H1 (cell line): ENCODE measurements at regions not wholly inside any gene's neighbourhood (a gene's known extent, or its start where the extent isn't known, plus 50 kb on each side); places are given as distances from the start of the nearest gene placed in this dataset.

Source experiments
- CTCF ChIA-PET: fragments of 300-600 bp; sonication (Branson Sonifier 250); formaldehyde crosslinking; loops from one replicate; lab custom pipeline; 2021; ENCODE audit not compliant: partially characterized antibody; lab: Charles Lee
- POLR2A ChIA-PET: fragments of 300-600 bp; sonication (Branson Sonifier 250); formaldehyde crosslinking; loops from one replicate; lab custom pipeline; 2021; ENCODE audit warnings: inconsistent platforms; ENCODE audit not compliant: partially characterized antibody; lab: Charles Lee
- DNase-seq, 2 experiments: peaks; one replicate each; pipeline versions ENCODE4 v3.0.0 to v3.0.0-alpha.2; 2010 to 2022; ENCODE audit warnings: low spot score in 2 of 2, low read depth in 1 of 2, mixed read lengths in 1 of 2
- FAIRE-seq: peaks from 2 replicates; lab custom pipeline; 2011; peaks lifted over from hg19 to GRCh38; lab: Jason Lieb, UNC
- H2AFZ ChIP-seq: 2 replicates; pipeline ENCODE4 v1.8.1; 2012; ENCODE audit warnings: low read length, inconsistent platforms
- H2AK5ac ChIP-seq: 2 replicates; pipeline ENCODE4 v1.6.1; 2013; ENCODE audit warnings: low read depth, low read length
- H2BK120ac ChIP-seq: replicated peaks from 2 replicates; pipeline ENCODE3; 2013; ENCODE audit warnings: low read depth, low read length, inconsistent platforms
- H2BK12ac ChIP-seq: 2 replicates; pipeline ENCODE4 v1.6.1; 2013; ENCODE audit warnings: low read depth, low read length
- H2BK15ac ChIP-seq: 2 replicates; pipeline ENCODE4 v1.6.1; 2013; ENCODE audit warnings: low read length
- H2BK20ac ChIP-seq: 2 replicates; pipeline ENCODE4 v1.6.1; 2013; ENCODE audit warnings: low read length
- H2BK5ac ChIP-seq: 2 replicates; pipeline ENCODE4 v1.6.1; 2013; ENCODE audit warnings: low read depth, low read length
- H3K14ac ChIP-seq: 2 replicates; pipeline ENCODE4 v1.6.1; 2013; ENCODE audit warnings: inconsistent platforms; ENCODE audit not compliant: insufficient read length
- H3K18ac ChIP-seq: 2 replicates; pipeline ENCODE4 v1.6.1; 2013; ENCODE audit warnings: low read length; ENCODE audit errors: extremely low read depth
- H3K23ac ChIP-seq: 2 replicates; pipeline ENCODE4 v1.6.1; 2013; ENCODE audit warnings: inconsistent platforms; ENCODE audit not compliant: insufficient read length
- H3K23me2 ChIP-seq: 2 replicates; pipeline ENCODE4 v1.6.1; 2013; ENCODE audit warnings: low read depth, low read length
- H3K27ac ChIP-seq: 2 replicates; pipeline ENCODE4 v1.6.1; 2011; ENCODE audit warnings: low read depth, low read length, inconsistent platforms
- H3K27me3 ChIP-seq, 4 experiments: replicated peaks in 1 of 4; 1 replicate in 1 of 4; 2 replicates in 3 of 4; pipeline versions ENCODE4 v1.6.1 to v1.8.1; 2011 to 2013; ENCODE audit warnings: low read length in 3 of 4, mild to moderate bottlenecking in 3 of 4, inconsistent platforms in 2 of 4, mixed read lengths in 2 of 4, moderate library complexity in 1 of 4; ENCODE audit not compliant: control insufficient read depth in 3 of 4, insufficient read depth in 3 of 4; ENCODE audit errors: extremely low read depth in 1 of 4
- H3K36me3 ChIP-seq, 4 experiments: 2 replicates each; pipeline versions ENCODE4 v1.6.1 to v1.8.1; 2011 to 2013; ENCODE audit warnings: mild to moderate bottlenecking in 4 of 4, low read length in 3 of 4, moderate library complexity in 2 of 4, control low read depth in 1 of 4, inconsistent platforms in 1 of 4; ENCODE audit not compliant: insufficient read depth in 4 of 4, control insufficient read depth in 2 of 4
- H3K4ac ChIP-seq: replicated peaks from 2 replicates; pipeline ENCODE3; 2013; ENCODE audit warnings: low read length, low read depth, mixed read lengths, inconsistent platforms; ENCODE audit not compliant: insufficient read length
- H3K4me1 ChIP-seq, 4 experiments: replicated peaks in 1 of 4; 1 replicate in 1 of 4; 2 replicates in 3 of 4; pipeline versions ENCODE4 v1.6.1 to v1.8.1; 2011 to 2013; ENCODE audit warnings: low read length in 3 of 4, inconsistent platforms in 2 of 4, mixed read lengths in 1 of 4; ENCODE audit not compliant: insufficient read depth in 4 of 4, control insufficient read depth in 3 of 4
- H3K4me2 ChIP-seq, 2 experiments: 2 replicates each; pipeline versions ENCODE4 v1.6.1 to v1.8.1; 2011 to 2013; ENCODE audit warnings: low read depth in 2 of 2, low read length in 2 of 2, control low read depth in 1 of 2, inconsistent platforms in 1 of 2, mild to moderate bottlenecking in 1 of 2; ENCODE audit not compliant: insufficient read depth in 1 of 2
- H3K4me3 ChIP-seq, 4 experiments: fragments of 200-600, 300-600 bp in 1 of 4; sonication (generic), shearing (Covaris generic), sonication (Bioruptor Twin) in 1 of 4; 2 replicates each; pipeline versions ENCODE4 v1.5.1 to v1.8.1; 2011 to 2016; ENCODE audit warnings: low read length in 4 of 4, low read depth in 3 of 4, control low read depth in 2 of 4, inconsistent platforms in 2 of 4, mild to moderate bottlenecking in 2 of 4, mixed read lengths in 1 of 4, moderate library complexity in 1 of 4; ENCODE audit not compliant: insufficient read depth in 2 of 4; ENCODE audit errors: extremely low read depth in 1 of 4
- H3K56ac ChIP-seq: replicated peaks from 2 replicates; pipeline ENCODE3; 2013; ENCODE audit warnings: low read depth, mild to moderate bottlenecking, mixed read lengths, low read length, inconsistent platforms; ENCODE audit not compliant: insufficient read length
- H3K79me1 ChIP-seq: 2 replicates; pipeline ENCODE4 v1.6.1; 2013; ENCODE audit warnings: low read depth, low read length, control low read depth
- H3K79me2 ChIP-seq, 2 experiments: 2 replicates each; pipeline versions ENCODE4 v1.6.1 to v1.8.1; 2012 to 2013; ENCODE audit warnings: low read length in 2 of 2, mild to moderate bottlenecking in 2 of 2, inconsistent platforms in 1 of 2; ENCODE audit not compliant: insufficient read depth in 2 of 2, control insufficient read depth in 1 of 2
- H3K9ac ChIP-seq, 4 experiments: replicated peaks in 1 of 4; 1 replicate in 1 of 4; 2 replicates in 3 of 4; pipeline versions ENCODE4 v1.6.1 to v1.8.1; 2011 to 2013; ENCODE audit warnings: low read depth in 3 of 4, low read length in 3 of 4, control low read depth in 2 of 4, mild to moderate bottlenecking in 2 of 4, moderate library complexity in 2 of 4, inconsistent platforms in 1 of 4; ENCODE audit errors: extremely low read depth in 1 of 4
- H3K9me3 ChIP-seq, 2 experiments: 2 replicates each; pipeline versions ENCODE4 v1.6.1 to v1.8.1; 2012 to 2013; ENCODE audit warnings: mild to moderate bottlenecking in 2 of 2, moderate library complexity in 2 of 2, control low read depth in 1 of 2, inconsistent platforms in 1 of 2, low read depth in 1 of 2, low read length in 1 of 2, mixed read lengths in 1 of 2; ENCODE audit not compliant: insufficient read depth in 2 of 2
- H4K20me1 ChIP-seq, 2 experiments: replicated peaks in 1 of 2; 2 replicates each; pipeline versions ENCODE3 to v1.8.1; 2011 to 2013; ENCODE audit warnings: inconsistent platforms in 2 of 2, low read length in 2 of 2, mild to moderate bottlenecking in 1 of 2; ENCODE audit not compliant: insufficient read depth in 2 of 2, control insufficient read depth in 1 of 2
- H4K5ac ChIP-seq: 2 replicates; pipeline ENCODE4 v1.6.1; 2013; ENCODE audit warnings: low read length, low read depth, mixed read lengths, inconsistent platforms; ENCODE audit not compliant: insufficient read length
- H4K8ac ChIP-seq: 2 replicates; pipeline ENCODE4 v1.8.0; 2013; ENCODE audit warnings: mild to moderate bottlenecking, moderate library complexity, low read length, inconsistent platforms; ENCODE audit not compliant: insufficient read depth; ENCODE audit errors: extremely low read depth
- H4K91ac ChIP-seq: replicated peaks from 2 replicates; pipeline ENCODE3; 2013; ENCODE audit warnings: low read length, mixed read lengths, inconsistent platforms; ENCODE audit not compliant: insufficient read length
- EGR1 ChIP-seq: IDR thresholded peaks from 2 replicates; pipeline ENCODE4 v1.6.1; 2011; ENCODE audit warnings: low read depth, low read length, borderline replicate concordance
- RFX5 ChIP-seq: IDR thresholded peaks from 2 replicates; pipeline ENCODE4 v1.6.1; 2011; ENCODE audit warnings: low read depth, low read length, improper control_type of control experiment, borderline replicate concordance
- SIRT6 ChIP-seq: IDR thresholded peaks from one replicate; pipeline ENCODE4 v1.7.1; 2012; ENCODE audit warnings: low read length, inconsistent platforms
- TCF12 ChIP-seq: IDR thresholded peaks from 2 replicates; pipeline ENCODE4 v1.6.1; 2011; ENCODE audit warnings: low read depth, mild to moderate bottlenecking, low read length
- WGBS, 2 experiments: shearing (Covaris generic) in 1 of 2; methylation state at CpG; one replicate each; pipeline versions ENCODE4 v1.1.6 to v1.1.7; 2013 to 2015; ENCODE audit warnings: low lambda C conversion rate in 2 of 2, mixed read lengths in 2 of 2, inconsistent platforms in 1 of 2, low coverage in 1 of 2, missing lambda C conversion rate in 1 of 2; ENCODE audit not compliant: insufficient replicate concordance in 2 of 2, insufficient coverage in 1 of 2, insufficient read length in 1 of 2; ENCODE audit errors: extremely low coverage in 1 of 2, missing lambda C conversion rate in 1 of 2; 5-methylcytosine and 5-hydroxymethylcytosine counted together
- TF ChIP-seq, protein P1 (sequence below): IDR thresholded peaks from 2 replicates; pipeline ENCODE4 v1.6.1; 2011; ENCODE audit warnings: low read depth, mild to moderate bottlenecking, low read length; ENCODE audit not compliant: insufficient read depth

DNA sequence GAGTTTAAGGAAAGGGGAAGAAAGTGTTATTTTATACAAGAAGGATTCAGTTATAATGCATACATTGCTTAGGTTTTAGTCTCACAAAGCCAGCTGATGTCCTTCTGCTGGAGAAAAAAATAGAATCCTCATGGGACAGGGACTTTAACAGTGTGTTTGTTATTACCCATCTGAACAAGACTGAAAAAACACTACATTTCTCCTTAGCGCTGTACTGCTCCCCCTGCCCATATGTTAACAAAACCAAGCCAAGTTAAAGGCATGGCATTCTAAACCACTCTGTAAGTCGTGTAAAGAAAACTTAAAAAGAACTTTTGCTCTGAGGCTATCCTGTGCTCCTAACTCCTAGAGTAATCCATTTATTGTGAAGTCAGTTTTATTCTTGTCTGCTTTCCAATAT, 102.6 kb upstream of the NYAP2 start:
- peaks cover 8% of the 10 kb centered on the region in 2 experiments; a peak in 2 of 4 replicates for H3K9me3 ChIP-seq
- no peak overlapping the region for H4K91ac ChIP-seq
- no peak overlapping the region for H3K14ac ChIP-seq
- FAIRE-seq: no peak
- no peaks in the 10 kb centered on the region for H3K4me1 ChIP-seq
- no peak overlapping the region for H4K8ac ChIP-seq
- H3K4me2 ChIP-seq: no peak overlapping the region
- no peak overlapping the region for H3K4ac ChIP-seq
- no peak overlapping the region for H3K23ac ChIP-seq
- no peaks in the 10 kb centered on the region for H3K36me3 ChIP-seq
- no peaks in the 10 kb centered on the region for H3K23me2 ChIP-seq
- no peak overlapping the region; the same call in 1 of the 2 replicates for H2AFZ ChIP-seq
- no peak overlapping the region for H3K18ac ChIP-seq
- no peak overlapping the region for H3K4me3 ChIP-seq
- H3K56ac ChIP-seq: no peak overlapping the region
- CTCF ChIA-PET: interaction anchor here (1.0 kb wide), 1 partner anchor 14 kb away, joined by 4 read pairs; no protein-coding TSS in a partner anchor
- H2BK120ac ChIP-seq: no peak overlapping the region
- POLR2A ChIA-PET: no interaction called here
- H3K79me2 ChIP-seq: no peaks in the 10 kb centered on the region
- DNase-seq: no peak
- no peak overlapping the region for H2AK5ac ChIP-seq
- H2BK12ac ChIP-seq: no peak overlapping the region
- H2BK5ac ChIP-seq: no peak overlapping the region
- H4K5ac ChIP-seq: no peak overlapping the region
- no peaks in the 10 kb centered on the region for H4K20me1 ChIP-seq
- no peaks in the 10 kb centered on the region for H3K27me3 ChIP-seq
- no peak overlapping the region for H2BK20ac ChIP-seq
- WGBS, 2 experiments: 50% methylated on average over 2 of the region's 2 CpGs; no CpG with 5 or more reads in 1 of the 2 experiments
- TF ChIP-seq, protein P1, sequence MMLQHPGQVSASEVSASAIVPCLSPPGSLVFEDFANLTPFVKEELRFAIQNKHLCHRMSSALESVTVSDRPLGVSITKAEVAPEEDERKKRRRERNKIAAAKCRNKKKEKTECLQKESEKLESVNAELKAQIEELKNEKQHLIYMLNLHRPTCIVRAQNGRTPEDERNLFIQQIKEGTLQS: no peak
- TF ChIP-seq TCF12 (no peak), EGR1 (no peak), SIRT6 (no peak), RFX5 (no peak)
- TF ChIP-seq, all 59 proteins: peak for 0
- no peak overlapping the region for H3K9ac ChIP-seq
- H3K79me1 ChIP-seq: no peaks in the 10 kb centered on the region
- no peak overlapping the region for H2BK15ac ChIP-seq
- no peak overlapping the region for H3K27ac ChIP-seq
